ENCODE measurements at regions not wholly inside any gene's neighbourhood (a gene's known extent, or its start where the extent isn't known, plus 50 kb on each side); places are given as distances from the start of the nearest gene placed in this dataset.

DNA sequence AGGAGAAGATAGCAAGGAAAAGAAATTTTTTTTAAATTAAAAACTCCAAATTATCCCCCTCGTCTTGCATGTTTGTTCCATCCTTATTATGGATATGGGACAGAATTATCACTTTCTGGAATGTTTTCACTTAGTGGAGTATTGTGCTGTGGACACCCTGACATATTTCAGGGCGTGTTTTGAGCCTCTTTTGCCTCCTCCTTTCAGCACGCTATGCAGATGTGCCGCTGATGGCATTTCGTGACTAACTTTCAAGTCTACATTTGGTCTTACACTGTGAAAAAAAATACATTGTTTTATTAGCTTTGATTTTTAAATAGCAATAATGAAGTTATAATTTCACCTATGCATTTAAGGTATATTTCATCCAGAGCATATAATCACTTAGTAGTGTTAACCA is 738.7 kb downstream of the LTN1 start:
- H3K9me3 Mint-ChIP-seq: no peaks in the 10 kb centered on the region
- no peaks in the 10 kb centered on the region for H3K27me3 Mint-ChIP-seq (ENCODE audit: low read depth)
- TF ChIP-seq, protein P1, sequence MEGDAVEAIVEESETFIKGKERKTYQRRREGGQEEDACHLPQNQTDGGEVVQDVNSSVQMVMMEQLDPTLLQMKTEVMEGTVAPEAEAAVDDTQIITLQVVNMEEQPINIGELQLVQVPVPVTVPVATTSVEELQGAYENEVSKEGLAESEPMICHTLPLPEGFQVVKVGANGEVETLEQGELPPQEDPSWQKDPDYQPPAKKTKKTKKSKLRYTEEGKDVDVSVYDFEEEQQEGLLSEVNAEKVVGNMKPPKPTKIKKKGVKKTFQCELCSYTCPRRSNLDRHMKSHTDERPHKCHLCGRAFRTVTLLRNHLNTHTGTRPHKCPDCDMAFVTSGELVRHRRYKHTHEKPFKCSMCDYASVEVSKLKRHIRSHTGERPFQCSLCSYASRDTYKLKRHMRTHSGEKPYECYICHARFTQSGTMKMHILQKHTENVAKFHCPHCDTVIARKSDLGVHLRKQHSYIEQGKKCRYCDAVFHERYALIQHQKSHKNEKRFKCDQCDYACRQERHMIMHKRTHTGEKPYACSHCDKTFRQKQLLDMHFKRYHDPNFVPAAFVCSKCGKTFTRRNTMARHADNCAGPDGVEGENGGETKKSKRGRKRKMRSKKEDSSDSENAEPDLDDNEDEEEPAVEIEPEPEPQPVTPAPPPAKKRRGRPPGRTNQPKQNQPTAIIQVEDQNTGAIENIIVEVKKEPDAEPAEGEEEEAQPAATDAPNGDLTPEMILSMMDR (IDR thresholded peaks at IDR 0.05; ENCODE audit: unreplicated experiment in 3 of 3): no peak
- H3K4me1 Mint-ChIP-seq: peaks cover 35% of the 10 kb centered on the region
- H3K36me3 Mint-ChIP-seq (ENCODE audit: low read depth): no peaks in the 10 kb centered on the region
- no peak overlapping the region for H3K4me3 Mint-ChIP-seq
- H3K27ac Mint-ChIP-seq: peak overlapping the region; percentile 30 to 70 (median 61)

DNA sequence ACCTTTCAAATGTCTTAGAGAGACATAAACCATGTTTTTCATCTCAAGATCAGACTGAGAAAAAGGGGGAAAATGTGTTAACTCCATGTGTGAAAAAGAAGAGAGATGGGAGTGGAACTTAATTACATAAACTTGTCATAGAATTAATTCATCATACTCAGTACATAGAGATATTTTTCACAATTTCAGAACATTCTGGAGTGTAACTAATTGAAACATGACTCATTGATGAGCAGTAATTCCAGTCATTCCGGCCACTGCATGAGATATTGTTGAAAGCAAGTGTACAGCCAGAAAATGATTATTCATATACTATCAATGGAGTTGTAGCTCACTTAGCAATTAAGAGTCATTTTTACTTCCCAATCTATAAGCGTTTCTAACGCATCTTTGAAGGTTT is 739.3 kb downstream of the LTN1 start:
- TF ChIP-seq, protein P1 (IDR thresholded peaks at IDR 0.05; ENCODE audit: unreplicated experiment in 3 of 3): no peak
- Mint-ChIP-seq H3K4me3 (no peak overlapping the region), H3K36me3 (ENCODE audit: low read depth) (no peaks in the 10 kb centered on the region), H3K9me3 (no peaks in the 10 kb centered on the region), H3K4me1 (peaks cover 31% of the 10 kb centered on the region), H3K27me3 (ENCODE audit: low read depth) (no peaks in the 10 kb centered on the region), H3K27ac (peak overlapping the region; percentile 30 to 82 (median 70))

GRCh38 chr21:28252928-28253327 is 739.7 kb downstream of the LTN1 start:
- H3K4me3 Mint-ChIP-seq: no peak overlapping the region

GRCh38 chr21:28250946-28251345 is 741.7 kb downstream of the LTN1 start:
- H3K9me3 Mint-ChIP-seq: no peaks in the 10 kb centered on the region
- no peaks in the 10 kb centered on the region for H3K27me3 Mint-ChIP-seq (ENCODE audit: low read depth)
- H3K4me1 Mint-ChIP-seq: peaks cover 13% of the 10 kb centered on the region
- no peak overlapping the region for H3K4me3 Mint-ChIP-seq
- no peaks in the 10 kb centered on the region for H3K36me3 Mint-ChIP-seq (ENCODE audit: low read depth)
- TF ChIP-seq, protein P1 (IDR thresholded peaks at IDR 0.05; ENCODE audit: unreplicated experiment in 3 of 3): no peak
- H3K27ac Mint-ChIP-seq: peak overlapping the region in 2 of 3 experiments; percentile 23 to 63

More at GRCh38 chr21:28252928-28253327, 739.7 kb downstream of the LTN1 start:
- TF ChIP-seq, protein P1 (IDR thresholded peaks at IDR 0.05; ENCODE audit: unreplicated experiment in 3 of 3): no peak
- H3K9me3 Mint-ChIP-seq: no peaks in the 10 kb centered on the region
- peaks cover 31% of the 10 kb centered on the region for H3K4me1 Mint-ChIP-seq
- H3K36me3 Mint-ChIP-seq (ENCODE audit: low read depth): no peaks in the 10 kb centered on the region
- no peaks in the 10 kb centered on the region for H3K27me3 Mint-ChIP-seq (ENCODE audit: low read depth)
- H3K27ac Mint-ChIP-seq: peak overlapping the region; percentile 30 to 82 (median 70)

DNA sequence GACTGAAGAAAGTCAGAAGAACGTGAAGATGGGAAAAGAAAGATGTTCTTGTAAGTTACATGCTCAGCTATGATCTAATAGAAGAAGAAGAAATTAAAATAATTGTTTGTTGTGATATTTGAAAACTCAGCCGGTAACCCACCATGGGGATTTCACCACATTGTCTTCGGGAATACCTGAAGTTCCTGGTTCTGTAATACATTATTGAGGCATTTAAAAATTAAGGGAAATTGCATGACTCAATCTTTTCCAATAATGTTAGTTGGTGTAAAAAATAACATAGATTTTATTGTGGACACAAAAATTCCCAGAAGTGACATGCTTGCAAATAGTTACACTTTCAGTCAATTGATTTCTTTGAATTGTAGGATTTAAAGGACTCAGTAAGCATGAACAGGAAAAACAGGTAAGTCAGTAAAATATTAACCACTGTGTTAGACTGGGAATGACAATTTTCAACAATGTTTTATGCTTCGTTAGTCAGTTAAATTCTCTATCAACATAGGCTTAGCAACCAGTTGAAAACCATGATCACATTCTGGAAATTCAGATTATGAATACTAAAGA is 745.1 kb downstream of the LTN1 start:
- H3K36me3 Mint-ChIP-seq (ENCODE audit: low read depth): no peaks in the 10 kb centered on the region
- H3K27me3 Mint-ChIP-seq (ENCODE audit: low read depth): no peaks in the 10 kb centered on the region
- peak overlapping the region; percentile 57 to 91 (median 84) for H3K27ac Mint-ChIP-seq
- no peaks in the 10 kb centered on the region for H3K9me3 Mint-ChIP-seq
- H3K4me1 Mint-ChIP-seq: no peaks in the 10 kb centered on the region
- TF ChIP-seq, protein P1 (IDR thresholded peaks at IDR 0.05; ENCODE audit: unreplicated experiment in 3 of 3): no peak
- H3K4me3 Mint-ChIP-seq: no peak overlapping the region

DNA sequence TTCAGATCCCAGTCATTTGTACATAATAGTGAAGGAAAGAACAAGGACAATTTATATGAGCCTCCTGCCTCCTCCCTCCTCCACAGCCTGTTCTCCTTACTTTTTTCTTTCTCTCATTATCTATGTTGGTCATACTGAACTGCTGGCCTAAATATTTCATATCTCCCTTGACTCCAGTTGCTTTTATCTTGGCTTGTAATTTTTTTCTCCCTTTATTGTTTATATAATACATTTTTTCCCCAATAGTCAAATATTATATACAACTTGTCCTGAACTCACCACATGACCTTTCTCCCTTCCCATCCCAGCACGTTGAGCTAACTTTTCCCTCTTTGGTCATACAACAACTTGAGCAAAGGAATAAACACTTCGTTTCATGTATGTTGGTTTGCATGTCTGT is 752.1 kb downstream of the LTN1 start:
- peak overlapping the region; percentile 8 to 97 (median 94) for H3K27ac Mint-ChIP-seq
- H3K4me1 Mint-ChIP-seq: peaks cover 33% of the 10 kb centered on the region
- H3K9me3 Mint-ChIP-seq: no peaks in the 10 kb centered on the region
- H3K4me3 Mint-ChIP-seq: no peak overlapping the region
- no peaks in the 10 kb centered on the region for H3K27me3 Mint-ChIP-seq (ENCODE audit: low read depth)
- no peaks in the 10 kb centered on the region for H3K36me3 Mint-ChIP-seq (ENCODE audit: low read depth)
- TF ChIP-seq, protein P1 (IDR thresholded peaks at IDR 0.05; ENCODE audit: unreplicated experiment in 3 of 3): no peak

All from nephron (organoid).